ENCODE measurements at regions not wholly inside any gene's neighbourhood (a gene's known extent, or its start where the extent isn't known, plus 50 kb on each side); places are given as distances from the start of the nearest gene placed in this dataset.
A peak's percentile ranks its signal among the peaks of the same experiment; 100 is the strongest.

GRCh38 chr5:52638732-52639131, 149.0 kb upstream of the ITGA1 start:
- DNase-seq (ENCODE audit: low read depth): no peak
- TF ChIP-seq, protein P1, sequence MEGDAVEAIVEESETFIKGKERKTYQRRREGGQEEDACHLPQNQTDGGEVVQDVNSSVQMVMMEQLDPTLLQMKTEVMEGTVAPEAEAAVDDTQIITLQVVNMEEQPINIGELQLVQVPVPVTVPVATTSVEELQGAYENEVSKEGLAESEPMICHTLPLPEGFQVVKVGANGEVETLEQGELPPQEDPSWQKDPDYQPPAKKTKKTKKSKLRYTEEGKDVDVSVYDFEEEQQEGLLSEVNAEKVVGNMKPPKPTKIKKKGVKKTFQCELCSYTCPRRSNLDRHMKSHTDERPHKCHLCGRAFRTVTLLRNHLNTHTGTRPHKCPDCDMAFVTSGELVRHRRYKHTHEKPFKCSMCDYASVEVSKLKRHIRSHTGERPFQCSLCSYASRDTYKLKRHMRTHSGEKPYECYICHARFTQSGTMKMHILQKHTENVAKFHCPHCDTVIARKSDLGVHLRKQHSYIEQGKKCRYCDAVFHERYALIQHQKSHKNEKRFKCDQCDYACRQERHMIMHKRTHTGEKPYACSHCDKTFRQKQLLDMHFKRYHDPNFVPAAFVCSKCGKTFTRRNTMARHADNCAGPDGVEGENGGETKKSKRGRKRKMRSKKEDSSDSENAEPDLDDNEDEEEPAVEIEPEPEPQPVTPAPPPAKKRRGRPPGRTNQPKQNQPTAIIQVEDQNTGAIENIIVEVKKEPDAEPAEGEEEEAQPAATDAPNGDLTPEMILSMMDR (IDR thresholded peaks at IDR 0.05; ENCODE audit: low read depth, low read length, missing control alignments): no peak
- in situ Hi-C loops (cut with HindIII; ENCODE audit: low sequenced_read_pairs): no loop called here
- H3K4me3 ChIP-seq (ENCODE audit: low read depth, low read length): no peak overlapping the region

DNA sequence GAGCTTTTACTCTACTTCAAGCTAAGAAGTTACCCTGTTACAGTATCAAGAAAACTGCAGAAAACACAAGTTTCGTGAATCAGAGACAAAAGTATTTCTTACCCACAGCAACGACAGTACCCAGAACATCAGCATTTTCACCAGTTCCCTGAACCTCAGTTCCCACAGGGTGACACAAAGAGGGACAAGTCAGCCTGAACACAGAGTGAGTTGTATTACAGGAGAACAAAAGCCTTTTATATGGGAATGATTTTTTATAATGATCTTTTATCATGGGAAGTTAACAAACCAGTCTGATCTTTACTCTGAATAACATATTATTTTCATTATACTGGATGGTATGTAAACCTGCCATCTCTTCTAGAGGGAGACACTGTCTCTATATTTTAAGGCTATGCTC, 139.0 kb upstream of the ITGA1 start:
- DNase-seq (ENCODE audit: low read depth): no peak
- in situ Hi-C loops (cut with HindIII; ENCODE audit: low sequenced_read_pairs): no loop called here
- H3K4me3 ChIP-seq (ENCODE audit: low read depth, low read length): no peak overlapping the region
- TF ChIP-seq, protein P1 (IDR thresholded peaks at IDR 0.05; ENCODE audit: low read depth, low read length, missing control alignments): no peak

DNA sequence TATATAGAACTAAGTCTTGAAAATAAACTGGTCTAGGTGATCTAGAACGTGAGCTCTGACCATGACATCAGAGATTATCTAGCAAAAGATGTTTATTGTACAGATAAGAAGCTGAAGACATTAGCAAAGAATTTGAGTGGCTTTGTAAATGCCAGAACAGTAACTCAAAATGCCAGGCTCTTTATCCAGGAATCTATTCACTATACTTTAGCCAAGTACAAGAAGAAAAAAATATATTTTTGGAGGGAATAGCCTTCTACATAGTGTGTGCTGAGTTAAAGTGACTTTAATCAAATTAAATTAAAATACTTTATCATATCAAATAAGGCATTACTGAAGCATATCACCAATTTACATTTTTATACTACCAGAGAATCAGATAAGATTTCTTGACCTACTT, 132.6 kb upstream of the ITGA1 start:
- in situ Hi-C loops (cut with HindIII; ENCODE audit: low sequenced_read_pairs): loop anchor here (10.0 kb wide), 1 partner anchor 1680 kb away; no protein-coding TSS in a partner anchor
- TF ChIP-seq, protein P1 (IDR thresholded peaks at IDR 0.05; ENCODE audit: low read depth, low read length, missing control alignments): no peak
- H3K4me3 ChIP-seq (ENCODE audit: low read depth, low read length): no peak overlapping the region
- no peak for DNase-seq (ENCODE audit: low read depth)

DNA sequence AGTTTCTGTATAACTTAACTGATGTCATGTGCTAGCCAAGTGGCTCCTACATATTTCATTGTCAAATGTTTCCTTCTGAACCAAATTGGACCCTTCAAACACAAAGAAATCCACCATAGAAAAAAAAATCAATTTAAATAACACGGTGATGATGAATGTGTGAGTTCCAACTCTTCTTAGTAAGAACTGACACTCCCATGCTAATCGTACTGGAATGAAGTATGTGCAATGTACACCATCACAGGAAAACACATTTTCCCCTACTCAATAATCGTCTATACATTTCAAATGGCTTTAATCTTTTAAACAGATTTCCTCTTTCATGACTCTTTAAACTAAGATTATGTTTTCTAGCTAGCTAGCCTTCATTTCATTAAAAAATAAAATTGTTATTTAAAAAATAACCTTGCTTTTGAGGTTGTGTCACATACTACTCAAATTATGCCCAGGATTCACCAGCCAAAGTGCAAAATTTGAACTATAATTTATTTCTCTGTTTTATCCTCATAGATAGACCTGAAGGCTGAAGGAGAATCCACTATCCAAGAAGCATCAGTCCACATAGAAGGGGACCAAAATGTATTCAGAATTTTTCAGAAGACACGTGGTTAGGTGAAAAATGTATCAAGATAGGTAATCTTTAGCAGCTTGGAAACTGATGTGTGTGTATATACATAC, 131.0 kb upstream of the ITGA1 start:
- in situ Hi-C loops (cut with HindIII; ENCODE audit: low sequenced_read_pairs): loop anchor here (10.0 kb wide), 1 partner anchor 1682 kb away; no protein-coding TSS in a partner anchor
- no peak for DNase-seq (ENCODE audit: low read depth)
- TF ChIP-seq, protein P1 (IDR thresholded peaks at IDR 0.05; ENCODE audit: low read depth, low read length, missing control alignments): no peak
- no peak overlapping the region for H3K4me3 ChIP-seq (ENCODE audit: low read depth, low read length)

DNA sequence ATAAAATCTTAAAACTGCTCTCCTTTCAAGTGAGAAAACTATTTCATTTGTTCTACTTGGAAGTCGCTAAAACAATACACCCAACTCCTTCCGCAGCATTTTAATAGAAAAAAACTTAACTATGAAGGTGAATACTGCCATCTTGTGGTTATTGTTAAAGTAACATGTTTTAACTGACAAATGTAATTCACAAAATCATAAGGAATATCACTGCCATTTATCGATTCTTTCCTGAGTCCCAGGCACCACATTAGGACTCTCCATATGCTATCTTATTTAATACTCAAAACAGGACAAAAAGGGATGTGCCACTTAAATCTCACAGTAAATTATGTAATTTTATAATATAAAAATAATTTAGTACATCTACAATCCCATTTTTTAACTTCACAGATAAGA, 130.5 kb upstream of the ITGA1 start:
- in situ Hi-C loops (cut with HindIII; ENCODE audit: low sequenced_read_pairs): loop anchor here (10.0 kb wide), 1 partner anchor 1682 kb away; no protein-coding TSS in a partner anchor
- no peak overlapping the region for H3K4me3 ChIP-seq (ENCODE audit: low read depth, low read length)
- DNase-seq (ENCODE audit: low read depth): peak; percentile 48
- TF ChIP-seq, protein P1 (IDR thresholded peaks at IDR 0.05; ENCODE audit: low read depth, low read length, missing control alignments): peak; percentile 7

DNA sequence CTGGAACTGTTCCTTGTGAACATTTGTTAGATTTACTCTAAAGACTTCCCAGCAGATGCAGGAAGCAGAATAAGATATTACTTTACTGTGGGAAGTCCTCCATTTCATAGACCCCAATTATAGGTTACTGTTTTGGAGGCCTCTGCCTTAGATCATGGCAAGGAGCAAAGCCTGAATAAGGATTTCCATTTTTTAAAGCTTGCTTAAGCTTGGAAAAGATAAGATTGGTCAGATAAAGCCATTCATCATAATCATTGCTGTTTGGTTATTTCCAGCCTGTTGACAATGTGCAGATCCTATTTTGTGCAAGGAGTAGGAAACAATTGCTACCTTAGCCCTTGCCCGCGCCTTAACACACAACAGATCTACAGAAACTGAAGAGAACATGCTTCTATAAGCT, 129.5 kb upstream of the ITGA1 start:
- in situ Hi-C loops (cut with HindIII; ENCODE audit: low sequenced_read_pairs): loop anchor here (10.0 kb wide), 1 partner anchor 1683 kb away; no protein-coding TSS in a partner anchor
- H3K4me3 ChIP-seq (ENCODE audit: low read depth, low read length): no peak overlapping the region
- DNase-seq (ENCODE audit: low read depth): no peak
- TF ChIP-seq, protein P1 (IDR thresholded peaks at IDR 0.05; ENCODE audit: low read depth, low read length, missing control alignments): no peak
